Liver (tissue), 8 donors: ENCODE measurements at regions not wholly inside any gene's neighbourhood (a gene's known extent, or its start where the extent isn't known, plus 50 kb on each side); places are given as distances from the start of the nearest gene placed in this dataset.

Experiments
- DNase-seq: peaks from one replicate; pipeline ENCODE4 v3.0.0-alpha.2; 2017; ENCODE audit warnings: low spot score
- H3K27ac ChIP-seq, 2 donors: one replicate each; pipeline ENCODE4 v1.7.0; 2013; ENCODE audit warnings: inconsistent platforms in 2 of 2, low read length in 2 of 2, control low read depth in 1 of 2, low read depth in 1 of 2, mild to moderate bottlenecking in 1 of 2
- H3K27me3 ChIP-seq, 4 donors: one replicate each; pipeline versions ENCODE4 v1.6.1 to v1.7.0; 2013; ENCODE audit warnings: low read length in 3 of 4, inconsistent platforms in 1 of 4, mild to moderate bottlenecking in 1 of 4, moderate library complexity in 1 of 4; ENCODE audit not compliant: control insufficient read depth in 4 of 4, insufficient read depth in 4 of 4
- H3K36me3 ChIP-seq, 4 donors: one replicate each; pipeline versions ENCODE4 v1.6.1 to v1.7.0; 2013; ENCODE audit warnings: low read length in 3 of 4, mild to moderate bottlenecking in 3 of 4, low read depth in 1 of 4, moderate library complexity in 1 of 4; ENCODE audit not compliant: control insufficient read depth in 4 of 4, insufficient read depth in 3 of 4
- H3K4me1 ChIP-seq, 4 donors: one replicate each; pipeline versions ENCODE4 v1.6.1 to v1.7.0; 2013; ENCODE audit warnings: low read length in 3 of 4, mild to moderate bottlenecking in 3 of 4, moderate library complexity in 1 of 4; ENCODE audit not compliant: control insufficient read depth in 4 of 4, insufficient read depth in 4 of 4
- H3K4me3 ChIP-seq, 3 donors: one replicate each; pipeline versions ENCODE4 v1.6.1 to v1.7.0; 2013; ENCODE audit warnings: low read length in 3 of 3, control low read depth in 1 of 3, low read depth in 1 of 3, mild to moderate bottlenecking in 1 of 3
- H3K9ac ChIP-seq, 2 donors: one replicate each; pipeline ENCODE4 v1.7.0; 2013; ENCODE audit warnings: low read length in 2 of 2, mild to moderate bottlenecking in 2 of 2, moderate library complexity in 2 of 2, control low read depth in 1 of 2, low read depth in 1 of 2
- H3K9me3 ChIP-seq, 4 donors: one replicate each; pipeline versions ENCODE4 v1.6.1 to v1.7.0; 2013; ENCODE audit warnings: low read length in 3 of 4; ENCODE audit not compliant: control insufficient read depth in 4 of 4
- ATF3 ChIP-seq: IDR thresholded peaks from 2 replicates; pipeline ENCODE4 v1.6.1; 2016; ENCODE audit warnings: antibody characterized with exemption
- CTCF ChIP-seq: fragments of 150-350 bp; IDR thresholded peaks from 2 replicates; pipeline ENCODE4 v1.5.1; 2017; ENCODE audit warnings: improper control_type of control experiment, low read depth, low read length; ENCODE audit not compliant: missing input control
- FOXA1 ChIP-seq: IDR thresholded peaks from 2 replicates; pipeline ENCODE4 v1.6.1; 2016; ENCODE audit warnings: antibody characterized with exemption
- FOXA2 ChIP-seq: IDR thresholded peaks from 2 replicates; pipeline ENCODE4 v1.6.1; 2016; ENCODE audit warnings: antibody characterized with exemption
- HNF4A ChIP-seq, 2 donors: conservative IDR thresholded peaks; 2 replicates each; pipeline ENCODE4 v1.6.1; 2016; ENCODE audit warnings: antibody characterized with exemption in 2 of 2, mild to moderate bottlenecking in 2 of 2
- HNF4G ChIP-seq: IDR thresholded peaks from 2 replicates; pipeline ENCODE4 v1.6.1; 2016; ENCODE audit warnings: antibody characterized with exemption
- NR2F2 ChIP-seq: IDR thresholded peaks from 2 replicates; pipeline ENCODE4 v1.6.1; 2016; ENCODE audit warnings: antibody characterized with exemption
- RAD21 ChIP-seq, 2 donors: IDR thresholded peaks; 2 replicates each; pipeline ENCODE4 v1.6.1; 2016; ENCODE audit warnings: antibody characterized with exemption in 2 of 2, mild to moderate bottlenecking in 2 of 2
- RXRA ChIP-seq, 2 donors: IDR thresholded peaks; 2 replicates each; pipeline ENCODE4 v1.6.1; 2017 to 2018; ENCODE audit warnings: antibody characterized with exemption in 2 of 2, mild to moderate bottlenecking in 1 of 2
- SP1 ChIP-seq: IDR thresholded peaks from 2 replicates; pipeline ENCODE4 v1.6.1; 2018; ENCODE audit warnings: antibody characterized with exemption, mild to moderate bottlenecking
- TAF1 ChIP-seq: conservative IDR thresholded peaks from 2 replicates; pipeline ENCODE4 v1.6.1; 2016; ENCODE audit warnings: antibody characterized with exemption, mild to moderate bottlenecking
- YY1 ChIP-seq: IDR thresholded peaks from 2 replicates; pipeline ENCODE4 v1.6.1; 2016; ENCODE audit warnings: antibody characterized with exemption, mild to moderate bottlenecking
- WGBS: extraction: QIAGEN DNeasy Blood & Tissue Kit; methylation state at CpG from one replicate; pipeline ENCODE4 v1.1.7; 2013; 5-methylcytosine and 5-hydroxymethylcytosine counted together
- TF ChIP-seq, protein P1 (sequence below): IDR thresholded peaks from 2 replicates; pipeline ENCODE4 v1.6.1; 2016; ENCODE audit warnings: antibody characterized with exemption
- TF ChIP-seq, protein P2 (sequence below): IDR thresholded peaks from 2 replicates; pipeline ENCODE4 v1.6.1; 2016; ENCODE audit warnings: antibody characterized with exemption
- donor health status: healthy.
- donor health status: healthy.
- donor health status: healthy.
- donor health status: healthy.
- donor health status: healthy.

DNA sequence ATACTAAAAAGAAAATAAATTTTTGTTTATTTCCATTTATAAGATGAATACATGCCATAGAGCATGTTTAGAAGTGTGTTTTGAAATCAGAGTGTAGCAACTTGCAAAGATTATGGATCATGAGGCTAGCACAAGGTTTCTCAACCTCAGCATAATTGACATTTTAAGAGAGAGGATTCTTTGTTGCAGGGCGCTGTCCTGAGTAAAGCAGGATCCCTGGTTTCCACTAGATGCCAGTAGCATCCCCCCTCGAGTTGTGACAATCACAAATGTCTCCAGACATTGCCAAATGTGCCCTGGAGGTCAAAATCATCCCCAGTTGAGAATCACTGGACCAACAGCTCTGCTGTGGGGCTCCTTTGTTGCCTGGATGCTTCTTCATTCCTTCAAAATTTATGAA is 128.5 kb upstream of the RBMS3 start:
- no peaks in the 10 kb centered on the region for H3K27me3 ChIP-seq
- DNase-seq: no peak
- no peak overlapping the region for H3K4me3 ChIP-seq
- WGBS: 49% methylated on average over 2 of the region's 2 CpGs
- TF ChIP-seq YY1 (no peak), CTCF (no peak), HNF4A (conservative IDR thresholded peaks at IDR 0.05) (no peak), RAD21 (IDR thresholded peaks at IDR 0.05) (peak in 1 of 2 donors; percentile 11)
- TF ChIP-seq, protein P1, sequence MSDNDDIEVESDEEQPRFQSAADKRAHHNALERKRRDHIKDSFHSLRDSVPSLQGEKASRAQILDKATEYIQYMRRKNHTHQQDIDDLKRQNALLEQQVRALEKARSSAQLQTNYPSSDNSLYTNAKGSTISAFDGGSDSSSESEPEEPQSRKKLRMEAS: no peak
- TF ChIP-seq, protein P2, sequence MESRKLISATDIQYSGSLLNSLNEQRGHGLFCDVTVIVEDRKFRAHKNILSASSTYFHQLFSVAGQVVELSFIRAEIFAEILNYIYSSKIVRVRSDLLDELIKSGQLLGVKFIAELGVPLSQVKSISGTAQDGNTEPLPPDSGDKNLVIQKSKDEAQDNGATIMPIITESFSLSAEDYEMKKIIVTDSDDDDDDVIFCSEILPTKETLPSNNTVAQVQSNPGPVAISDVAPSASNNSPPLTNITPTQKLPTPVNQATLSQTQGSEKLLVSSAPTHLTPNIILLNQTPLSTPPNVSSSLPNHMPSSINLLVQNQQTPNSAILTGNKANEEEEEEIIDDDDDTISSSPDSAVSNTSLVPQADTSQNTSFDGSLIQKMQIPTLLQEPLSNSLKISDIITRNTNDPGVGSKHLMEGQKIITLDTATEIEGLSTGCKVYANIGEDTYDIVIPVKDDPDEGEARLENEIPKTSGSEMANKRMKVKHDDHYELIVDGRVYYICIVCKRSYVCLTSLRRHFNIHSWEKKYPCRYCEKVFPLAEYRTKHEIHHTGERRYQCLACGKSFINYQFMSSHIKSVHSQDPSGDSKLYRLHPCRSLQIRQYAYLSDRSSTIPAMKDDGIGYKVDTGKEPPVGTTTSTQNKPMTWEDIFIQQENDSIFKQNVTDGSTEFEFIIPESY: no peak
- no peaks in the 10 kb centered on the region for H3K36me3 ChIP-seq
- no peaks in the 10 kb centered on the region for H3K4me1 ChIP-seq
- H3K9ac ChIP-seq: no peak overlapping the region
- H3K9me3 ChIP-seq: no peaks in the 10 kb centered on the region
- H3K27ac ChIP-seq: no peak overlapping the region

DNA sequence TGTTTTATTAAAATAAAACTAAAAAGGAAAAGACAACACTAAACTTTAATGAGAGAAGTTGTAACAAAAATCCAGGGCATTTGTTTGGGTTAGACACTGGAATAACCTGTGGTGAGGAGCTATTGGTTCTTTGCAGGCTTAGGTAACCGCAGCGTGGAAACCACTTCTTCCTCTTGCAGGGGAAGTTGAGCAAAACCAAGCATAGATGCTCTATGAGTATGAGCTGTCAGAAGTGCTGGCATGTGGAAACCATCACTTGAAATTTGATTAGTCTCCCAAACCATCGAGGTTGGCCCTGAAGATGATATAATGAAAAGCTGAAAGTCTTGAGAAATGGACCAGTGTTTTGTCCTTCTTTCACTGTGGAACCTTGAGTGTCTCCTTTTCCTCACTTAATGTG is 127.1 kb upstream of the RBMS3 start:
- 68% methylated on average over 3 of the region's 3 CpGs for WGBS
- no peaks in the 10 kb centered on the region for H3K4me1 ChIP-seq
- no peak for DNase-seq
- no peaks in the 10 kb centered on the region for H3K36me3 ChIP-seq
- H3K27me3 ChIP-seq: no peaks in the 10 kb centered on the region
- no peaks in the 10 kb centered on the region for H3K9me3 ChIP-seq
- TF ChIP-seq NR2F2: no peak
- H3K27ac ChIP-seq: no peak overlapping the region
- no peak overlapping the region for H3K9ac ChIP-seq
- H3K4me3 ChIP-seq: no peak overlapping the region

DNA sequence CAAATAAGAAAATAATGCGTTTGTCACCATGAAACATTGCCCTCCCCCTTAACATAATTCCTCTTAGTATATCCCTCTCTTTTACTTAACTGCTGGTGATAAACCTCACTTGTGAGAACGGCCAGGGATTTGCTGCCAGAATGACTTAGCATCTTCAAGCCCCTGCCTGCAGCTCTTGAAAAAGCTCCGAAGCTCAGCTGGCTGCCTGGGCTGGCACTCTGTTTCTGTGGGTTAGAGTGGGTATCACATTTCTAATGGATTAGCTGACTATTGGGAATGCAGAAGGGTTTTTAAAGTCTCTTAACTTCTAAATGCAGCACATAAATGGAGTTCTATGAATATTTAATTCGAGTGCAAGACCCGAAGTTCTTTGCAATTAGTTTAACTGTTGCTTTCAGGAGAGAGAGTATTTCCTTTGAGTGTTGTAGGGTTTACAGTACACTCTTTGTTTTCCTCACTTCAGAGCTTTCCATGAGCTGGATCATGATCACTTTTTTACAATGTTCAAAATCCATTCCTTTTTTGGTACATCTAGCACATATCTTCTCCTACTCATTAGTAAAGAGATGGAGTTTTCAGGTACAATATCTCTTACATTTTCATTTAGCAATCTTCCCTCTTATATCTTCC is 124.7 kb upstream of the RBMS3 start:
- 68% methylated on average over 5 of the region's 5 CpGs for WGBS

DNA sequence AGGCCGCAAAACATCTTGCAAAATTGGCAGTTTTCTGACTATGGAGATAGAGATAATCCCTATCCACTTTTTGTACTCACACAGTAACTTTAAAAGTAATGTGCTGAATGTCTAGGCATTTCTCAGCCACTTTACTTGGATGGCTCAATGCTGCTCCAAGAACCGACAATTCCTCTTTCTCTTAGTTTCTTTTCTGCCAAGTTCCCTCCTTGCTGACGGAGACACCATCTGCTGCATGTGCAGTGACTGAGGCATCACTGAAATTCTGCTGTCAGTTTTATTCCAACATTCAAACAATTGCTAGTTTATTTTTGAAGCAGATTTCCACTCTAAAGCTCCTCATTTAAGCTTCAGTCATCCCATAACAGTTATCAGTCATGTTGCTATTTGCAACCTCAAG is 116.0 kb upstream of the RBMS3 start:
- WGBS: 87% methylated on average over 3 of the region's 3 CpGs
- Histone ChIP-seq H3K27ac (no peak overlapping the region), H3K4me3 (no peak overlapping the region), H3K36me3 (no peaks in the 10 kb centered on the region), H3K4me1 (no peaks in the 10 kb centered on the region), H3K9ac (no peak overlapping the region), H3K27me3 (no peaks in the 10 kb centered on the region), H3K9me3 (no peaks in the 10 kb centered on the region)
- DNase-seq: no peak
- no peak for TF ChIP-seq NR2F2
- no peak for TF ChIP-seq TAF1
- TF ChIP-seq SP1: no peak
- no peak for TF ChIP-seq FOXA2
- TF ChIP-seq, protein P1: no peak
- no peak for TF ChIP-seq YY1
- TF ChIP-seq ATF3: no peak
- no peak for TF ChIP-seq CTCF
- TF ChIP-seq HNF4G: no peak
- no peak for TF ChIP-seq RXRA (IDR thresholded peaks at IDR 0.05)
- TF ChIP-seq FOXA1: no peak

More for the DNA sequence above, 124.7 kb upstream of the RBMS3 start:
- TF ChIP-seq RAD21 (IDR thresholded peaks at IDR 0.05): no peak
- Histone ChIP-seq H3K9me3 (no peaks in the 10 kb centered on the region), H3K27ac (no peak overlapping the region), H3K4me3 (no peak overlapping the region), H3K4me1 (no peaks in the 10 kb centered on the region), H3K9ac (no peak overlapping the region), H3K27me3 (no peaks in the 10 kb centered on the region), H3K36me3 (no peaks in the 10 kb centered on the region)
- DNase-seq: no peak
